ENCODE measurements at regions not wholly inside any gene's neighbourhood (a gene's known extent, or its start where the extent isn't known, plus 50 kb on each side); places are given as distances from the start of the nearest gene placed in this dataset.
"Not testable (repeated sequence)": the region's sequence is repeated elsewhere in the genome, so short reads cannot be mapped to it uniquely, and the experiment has no call there.

DNA sequence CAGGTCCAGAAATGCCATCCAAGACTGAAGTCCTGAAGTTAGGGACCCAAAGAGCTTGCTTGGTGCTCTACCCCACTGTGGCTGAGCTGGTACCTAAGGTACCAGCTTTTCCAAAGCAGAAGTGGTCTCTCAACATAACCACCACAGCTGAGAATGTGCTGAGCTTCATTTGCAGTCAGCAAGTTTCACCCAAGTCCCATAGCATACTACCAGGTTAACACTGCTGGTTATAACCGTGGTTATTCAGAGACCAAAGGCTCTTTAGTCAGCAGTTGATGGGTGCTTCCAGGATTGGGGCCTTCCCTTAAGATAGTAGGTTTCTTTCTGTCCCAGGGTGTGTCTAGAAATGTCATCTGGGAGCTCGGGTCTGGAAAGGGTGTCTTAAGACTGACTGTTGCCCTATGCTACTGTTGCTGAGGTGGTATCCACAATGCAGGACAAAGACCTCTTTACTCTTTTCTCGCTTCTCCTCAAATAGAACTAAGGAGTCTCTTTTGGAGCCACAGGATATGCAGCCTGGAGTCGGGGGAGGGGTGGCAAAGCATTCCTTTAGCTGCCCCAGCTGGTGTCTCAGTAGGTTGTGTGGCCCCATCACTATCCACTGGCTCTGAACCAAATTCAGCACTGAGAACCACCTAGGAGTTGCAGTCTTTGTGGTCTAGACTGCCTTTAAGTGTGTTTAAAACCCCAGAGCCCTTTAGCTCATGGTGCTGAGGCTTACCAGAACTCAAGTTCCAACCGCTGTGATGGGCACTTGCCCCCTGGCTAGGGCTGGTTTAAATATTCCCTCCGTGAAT, 354.9 kb upstream of the SEMA3C start:
- no peak for DNase-seq

GRCh38 chr7:81272176-81272575, 353.3 kb upstream of the SEMA3C start:
- no peak for DNase-seq

DNA sequence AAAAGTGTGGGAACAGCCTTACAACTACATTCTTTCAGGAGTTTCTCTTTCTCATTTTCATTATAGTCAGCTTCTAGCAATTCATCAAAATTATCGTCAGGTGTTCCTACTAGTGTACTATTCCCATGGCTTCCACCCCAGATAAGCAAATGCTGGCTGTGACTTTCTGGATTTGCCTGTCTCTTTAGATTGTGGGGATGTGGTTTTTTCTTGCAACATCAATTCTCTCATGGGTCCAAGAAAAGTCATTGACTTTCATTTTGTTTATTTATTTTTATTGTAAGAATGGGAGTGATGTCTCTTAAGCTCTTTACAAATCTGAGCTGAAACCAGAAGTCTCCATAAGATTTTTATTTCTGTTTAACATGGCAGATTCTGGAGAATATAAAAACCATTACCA, 349.7 kb upstream of the SEMA3C start:
- DNase-seq, result no peak

- DNase-seq, result no peak
Observed at GRCh38 chr7:81267508-81267907, 348.7 kb upstream of the SEMA3C start.

GRCh38 chr7:81264116-81264515, 345.3 kb upstream of the SEMA3C start:
- no peak for DNase-seq

GRCh38 chr7:81260152-81260551, 341.3 kb upstream of the SEMA3C start:
- DNase-seq, result no peak

GRCh38 chr7:81256991-81257390, 338.1 kb upstream of the SEMA3C start:
- DNase-seq, result no peak

DNA sequence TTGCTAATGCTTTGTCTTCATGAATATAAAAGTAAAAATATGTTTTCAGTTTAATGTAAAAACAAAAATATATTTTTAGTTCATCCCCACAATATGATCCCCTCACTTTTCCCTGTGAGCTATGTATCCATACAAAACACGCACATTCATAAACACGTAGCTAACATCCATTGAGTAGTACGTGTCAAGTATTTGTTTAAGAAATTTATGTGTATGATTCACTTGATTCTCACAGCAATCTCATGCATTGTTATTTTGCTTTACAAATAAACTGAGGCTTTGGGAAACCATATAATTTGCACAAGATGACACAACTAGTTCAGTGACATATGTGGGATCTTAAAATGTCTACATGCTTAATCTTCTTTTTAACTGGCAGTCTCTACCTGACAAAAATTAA, 329.6 kb upstream of the SEMA3C start:
- no peak for DNase-seq

GRCh38 chr7:81247364-81247763, 328.5 kb upstream of the SEMA3C start:
- not testable (repeated sequence) for DNase-seq

GRCh38 chr7:81245353-81245752, 326.5 kb upstream of the SEMA3C start:
- no peak for DNase-seq

DNA sequence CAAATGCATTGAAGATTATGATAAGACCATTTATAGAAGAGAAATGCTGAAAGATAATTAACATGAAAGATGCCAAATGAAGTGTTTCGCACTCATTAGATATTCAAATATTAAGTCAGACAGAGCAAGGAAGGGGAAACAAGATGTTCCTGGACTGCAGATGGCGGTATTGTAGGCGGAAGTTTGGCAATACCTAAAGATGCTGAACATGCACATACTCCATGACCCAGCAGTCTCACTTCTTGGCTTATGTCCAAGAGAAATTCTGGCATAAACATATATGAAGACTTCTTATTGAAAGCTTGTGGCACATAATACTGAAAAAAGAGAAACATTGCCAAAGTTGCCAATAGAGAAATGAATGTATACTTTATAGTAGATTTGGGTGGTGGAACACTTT, 325.4 kb upstream of the SEMA3C start:
- DNase-seq, result no peak

DNA sequence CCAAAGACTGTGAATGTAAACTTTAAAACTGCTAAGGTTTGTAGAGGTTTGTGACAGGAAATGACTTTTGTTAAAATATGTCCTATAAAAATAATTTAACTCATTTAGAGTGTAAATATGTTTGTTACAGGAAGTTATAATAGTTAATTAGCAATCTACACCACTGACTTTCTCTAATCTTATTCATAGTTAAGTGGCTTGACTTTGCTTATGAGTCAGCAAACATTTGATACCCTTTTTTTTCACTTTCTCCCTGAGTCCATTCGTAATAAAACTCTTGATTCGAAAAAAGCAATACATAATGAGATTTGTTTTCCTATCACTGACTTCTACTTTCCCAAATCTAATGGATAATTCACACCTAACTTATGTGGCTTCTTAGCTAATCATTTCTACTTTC, 317.7 kb upstream of the SEMA3C start:
- DNase-seq, result no peak

- no peak for DNase-seq
Observed at GRCh38 chr7:81235997-81236396, 317.1 kb upstream of the SEMA3C start.

DNA sequence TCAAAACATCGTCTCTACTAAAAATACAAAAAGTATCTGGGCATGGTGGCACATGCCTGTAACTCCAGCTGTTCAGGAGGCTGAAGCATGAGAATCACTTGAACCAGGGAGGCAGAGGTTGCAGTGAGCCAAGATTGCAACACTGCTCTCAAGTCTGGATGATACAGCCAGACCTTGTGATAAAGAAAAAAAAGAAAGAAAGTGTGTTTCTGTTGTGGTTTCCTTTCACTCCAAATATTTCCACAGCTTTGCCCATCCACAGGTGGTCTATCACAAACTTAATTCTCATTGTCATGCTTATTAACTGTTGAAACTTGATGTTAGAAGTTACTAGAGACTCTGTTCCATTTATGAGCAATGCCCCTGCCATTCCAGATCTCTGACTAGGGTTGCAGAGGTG, 316.0 kb upstream of the SEMA3C start:
- no peak for DNase-seq

DNA sequence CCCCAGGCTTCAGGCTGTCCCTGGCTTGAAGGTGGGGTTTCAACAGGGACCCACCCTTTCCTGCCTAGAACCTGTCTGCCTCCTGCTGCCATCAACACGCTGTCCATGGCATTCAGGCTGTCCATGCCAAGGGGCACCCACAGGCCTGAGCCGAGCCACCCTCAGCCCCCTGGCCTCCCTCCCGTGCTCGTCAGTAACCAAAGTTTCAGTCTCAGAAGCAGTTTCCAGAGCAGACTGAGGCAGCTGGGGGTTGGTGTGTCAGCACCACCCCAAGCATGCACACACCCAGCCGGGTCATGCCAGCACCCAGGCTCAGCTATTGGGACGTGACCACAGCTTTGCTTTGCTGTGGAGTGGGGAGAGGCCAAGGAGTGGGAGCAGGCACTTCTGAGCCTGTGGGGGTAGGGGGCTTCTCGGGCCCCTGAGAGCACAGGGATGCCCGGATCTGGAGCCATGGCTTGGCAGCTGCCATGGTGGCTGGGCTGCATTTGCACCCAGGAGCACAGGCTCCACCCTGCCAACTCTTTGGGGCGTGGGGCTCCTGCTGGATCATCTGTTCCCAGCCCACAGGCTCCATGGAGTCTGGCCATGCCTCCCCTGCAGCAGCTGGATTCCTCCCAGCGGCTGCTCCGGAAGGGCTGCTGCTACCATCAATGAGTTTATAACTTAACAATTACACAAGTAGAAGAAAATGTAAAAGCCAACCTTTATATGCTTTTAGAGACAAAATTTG, 314.5 kb upstream of the SEMA3C start:
- DNase-seq, result no peak

DNA sequence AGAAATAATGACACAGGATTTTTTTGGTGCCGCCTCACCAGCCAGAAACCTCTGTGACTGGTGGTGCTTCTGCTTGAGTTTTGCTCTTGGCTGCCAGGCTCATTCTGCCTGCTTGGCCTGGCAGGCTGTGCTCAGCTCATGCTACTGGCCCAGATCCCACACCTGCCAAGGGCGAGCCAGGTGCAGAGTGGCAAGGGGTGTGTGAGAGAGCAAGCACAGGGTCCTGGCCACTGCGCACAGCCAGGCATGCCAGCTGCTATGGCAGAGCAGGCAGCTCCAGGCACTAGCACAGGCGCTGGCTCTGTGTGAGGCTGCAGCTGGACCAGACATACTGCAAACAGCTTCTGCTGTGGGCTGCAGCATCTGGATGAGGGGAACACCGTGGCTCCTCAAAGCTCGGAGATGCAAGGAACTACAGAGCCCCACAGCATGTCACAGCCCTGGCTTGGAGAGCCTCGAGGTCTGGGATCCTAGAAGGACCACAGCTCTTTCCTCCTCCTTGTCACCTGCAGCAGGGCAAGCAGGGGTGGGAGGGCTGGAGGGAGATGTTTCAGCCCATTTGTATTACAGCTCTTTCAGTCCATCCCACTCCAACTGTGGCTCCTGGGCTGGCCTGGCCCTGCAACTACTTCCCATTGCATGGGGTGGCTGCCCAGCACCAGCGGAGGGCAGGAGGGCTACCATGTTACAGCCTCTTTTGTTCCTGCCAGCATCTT, 313.4 kb upstream of the SEMA3C start:
- no peak for DNase-seq

DNA sequence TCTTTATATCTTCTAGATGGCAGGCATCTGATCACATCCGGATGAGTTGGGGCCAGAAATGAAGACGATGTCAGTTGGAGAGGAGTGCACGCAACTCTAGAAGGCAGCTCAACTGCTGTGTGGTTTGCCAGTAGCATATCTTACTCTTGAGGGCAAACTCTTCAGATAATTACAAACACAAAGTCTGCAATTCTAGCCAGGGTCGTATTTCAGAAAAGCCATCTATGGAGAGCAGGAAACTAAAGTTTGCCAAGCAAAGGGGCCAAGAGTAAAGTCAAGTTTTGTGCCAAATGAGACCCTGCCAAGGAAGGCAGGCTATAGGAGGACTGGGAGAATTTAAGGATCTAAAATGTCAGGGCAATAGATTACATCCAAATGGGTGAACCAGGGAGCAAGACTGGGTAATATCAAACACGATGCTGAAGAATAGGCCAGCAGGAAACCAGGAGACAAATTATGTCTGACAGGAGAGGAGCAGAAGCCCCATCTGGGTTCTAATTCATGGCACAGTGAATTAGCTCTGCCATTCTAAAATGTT, 312.5 kb upstream of the SEMA3C start:
- DNase-seq, result no peak

GRCh38 chr7:81226234-81226633, 307.4 kb upstream of the SEMA3C start:
- no peak for DNase-seq

DNA sequence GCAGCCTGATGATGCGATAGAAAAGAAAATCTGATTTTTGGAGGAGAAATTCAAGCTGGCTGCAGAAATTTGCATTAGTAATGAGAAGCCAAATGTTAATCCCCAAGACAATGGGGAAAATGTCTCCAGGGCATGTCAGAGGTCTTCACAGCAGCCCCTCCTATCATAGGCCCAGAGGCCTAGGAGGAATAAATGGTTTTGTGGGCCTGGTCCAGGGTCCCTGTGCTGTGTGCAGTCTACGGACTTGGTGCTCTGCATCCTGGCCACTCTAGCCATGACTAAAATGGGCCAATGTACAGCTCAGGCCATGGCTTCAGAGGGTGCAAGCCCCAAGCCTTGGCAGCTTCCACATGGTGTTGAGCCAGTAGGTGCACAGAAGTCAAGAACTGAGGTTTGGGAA, 303.8 kb upstream of the SEMA3C start:
- DNase-seq, result not testable (repeated sequence)

DNA sequence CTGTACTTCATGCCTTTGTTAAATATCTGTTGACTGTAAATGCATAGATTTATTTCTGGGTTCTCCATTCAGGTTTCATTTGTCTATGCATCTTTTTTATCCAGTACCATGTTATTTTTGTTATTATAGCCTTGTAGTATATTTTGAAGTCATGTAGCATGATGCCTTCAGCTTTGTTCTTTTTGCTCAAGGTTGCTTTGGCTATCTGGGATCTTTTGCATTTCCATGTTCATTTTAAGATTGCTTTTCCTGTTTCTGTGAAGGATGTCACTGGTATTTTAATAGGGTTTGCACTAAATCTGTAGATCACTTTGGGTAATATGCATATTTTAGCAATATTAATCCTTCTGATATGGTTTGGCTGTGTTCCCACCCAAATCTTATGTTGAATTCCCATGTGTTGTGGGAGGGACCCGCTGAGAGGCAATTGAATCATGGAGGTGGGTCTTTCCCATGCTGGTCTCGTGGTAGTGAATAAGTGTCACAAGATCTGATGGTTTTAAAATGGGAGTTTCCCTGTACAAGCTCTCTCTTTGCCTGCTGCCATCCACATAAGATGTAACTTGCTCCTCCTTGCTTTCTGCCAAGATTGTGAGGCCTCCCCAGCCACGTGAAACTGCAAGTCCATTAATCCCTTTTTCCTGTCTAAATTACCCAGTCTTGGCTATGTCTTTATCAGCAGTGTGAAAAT, 302.8 kb upstream of the SEMA3C start:
- DNase-seq, result no peak

- no peak for DNase-seq
Observed at GRCh38 chr7:81218480-81219106, 299.7 kb upstream of the SEMA3C start.

- DNase-seq, result no peak
Observed at GRCh38 chr7:81213394-81213793, 294.5 kb upstream of the SEMA3C start.

- DNase-seq, result no peak
Observed at GRCh38 chr7:81211934-81212320, 293.1 kb upstream of the SEMA3C start.

Data from activated CD4-positive, alpha-beta T cell treated with anti-CD3 and anti-CD28 coated beads, Interleukin-10, Interleukin-2, amounts not matched to agents 100 ng/mL and 50 ng/mL, durations not matched to agents 16 hours and 8 hours (primary cell).